Astrocyte of the spinal cord (primary cell): ENCODE measurements at regions not wholly inside any gene's neighbourhood (a gene's known extent, or its start where the extent isn't known, plus 50 kb on each side); places are given as distances from the start of the nearest gene placed in this dataset.
A peak's percentile ranks its signal among the peaks of the same experiment; 100 is the strongest.

ENCODE experiments used
- DNase-seq: peaks from one replicate; pipeline ENCODE4 v3.0.0; 2011; ENCODE audit warnings: low read depth, low spot score
- H3K4me3 ChIP-seq: 2 replicates; pipeline ENCODE4 v1.5.1; 2011; ENCODE audit warnings: low read depth, mild to moderate bottlenecking, low read length, moderate library complexity
- in situ Hi-C: cut with HindIII; loops from 2 replicates; pipeline ENCODE4 v1.10.0; 2017; ENCODE audit warnings: low sequenced_read_pairs
- TF ChIP-seq, protein P1 (sequence below): IDR thresholded peaks from 2 replicates; pipeline ENCODE4 v1.5.1; 2012; ENCODE audit warnings: low read depth, mild to moderate bottlenecking, low read length, inconsistent platforms

DNA sequence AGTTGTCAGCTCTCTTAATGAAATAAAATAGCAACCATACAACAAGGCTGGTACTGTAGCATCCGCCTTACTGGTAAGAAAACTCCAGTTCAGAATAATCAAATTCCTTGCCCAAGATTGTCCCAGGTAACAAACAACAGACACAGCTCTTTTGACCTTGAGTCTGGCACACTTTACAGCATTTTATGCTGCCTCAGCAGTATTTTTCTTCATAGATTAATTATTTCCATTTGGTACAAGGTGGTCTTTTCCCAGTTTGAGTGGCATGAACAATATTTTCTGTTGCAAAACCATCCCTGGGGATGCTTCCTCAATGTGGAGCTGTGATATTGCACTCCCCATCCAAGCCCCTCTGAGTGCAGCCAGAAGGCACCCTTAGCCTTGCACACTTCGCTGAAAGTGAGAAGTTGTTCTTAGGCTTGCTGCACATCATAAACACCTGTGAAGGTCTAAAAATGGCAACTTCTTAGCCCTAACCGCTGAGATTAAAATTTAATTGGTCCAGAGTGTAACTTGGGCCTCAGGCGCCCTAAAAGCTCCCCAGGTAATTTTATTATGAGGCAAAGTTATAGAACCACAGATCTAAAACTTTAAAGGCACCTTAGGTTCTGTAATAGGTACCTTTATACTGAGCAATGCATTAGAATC lies 523.3 kb downstream of the CMPK2 start:
- in situ Hi-C loops = no loop called here
- DNase-seq = no peak
- TF ChIP-seq, protein P1, sequence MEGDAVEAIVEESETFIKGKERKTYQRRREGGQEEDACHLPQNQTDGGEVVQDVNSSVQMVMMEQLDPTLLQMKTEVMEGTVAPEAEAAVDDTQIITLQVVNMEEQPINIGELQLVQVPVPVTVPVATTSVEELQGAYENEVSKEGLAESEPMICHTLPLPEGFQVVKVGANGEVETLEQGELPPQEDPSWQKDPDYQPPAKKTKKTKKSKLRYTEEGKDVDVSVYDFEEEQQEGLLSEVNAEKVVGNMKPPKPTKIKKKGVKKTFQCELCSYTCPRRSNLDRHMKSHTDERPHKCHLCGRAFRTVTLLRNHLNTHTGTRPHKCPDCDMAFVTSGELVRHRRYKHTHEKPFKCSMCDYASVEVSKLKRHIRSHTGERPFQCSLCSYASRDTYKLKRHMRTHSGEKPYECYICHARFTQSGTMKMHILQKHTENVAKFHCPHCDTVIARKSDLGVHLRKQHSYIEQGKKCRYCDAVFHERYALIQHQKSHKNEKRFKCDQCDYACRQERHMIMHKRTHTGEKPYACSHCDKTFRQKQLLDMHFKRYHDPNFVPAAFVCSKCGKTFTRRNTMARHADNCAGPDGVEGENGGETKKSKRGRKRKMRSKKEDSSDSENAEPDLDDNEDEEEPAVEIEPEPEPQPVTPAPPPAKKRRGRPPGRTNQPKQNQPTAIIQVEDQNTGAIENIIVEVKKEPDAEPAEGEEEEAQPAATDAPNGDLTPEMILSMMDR = no peak
- H3K4me3 ChIP-seq = no peak overlapping the region

- TF ChIP-seq, protein P1 = no peak
- in situ Hi-C loops = no loop called here
- no peak for DNase-seq
- H3K4me3 ChIP-seq = no peak overlapping the region
Observed at GRCh38 chr2:6343076-6343475, 522.6 kb downstream of the CMPK2 start.

GRCh38 chr2:6352247-6352646 lies 513.5 kb downstream of the CMPK2 start:
- in situ Hi-C loops = no loop called here
- DNase-seq = no peak
- TF ChIP-seq, protein P1 = no peak
- H3K4me3 ChIP-seq = no peak overlapping the region

- DNase-seq = peak; percentile 55
- no peak overlapping the region for H3K4me3 ChIP-seq
- in situ Hi-C loops = no loop called here
- TF ChIP-seq, protein P1 = peak; percentile 83
Observed at GRCh38 chr2:6352906-6353515, 512.7 kb downstream of the CMPK2 start.

- DNase-seq = no peak
- in situ Hi-C loops = no loop called here
- TF ChIP-seq, protein P1 = no peak
- no peak overlapping the region for H3K4me3 ChIP-seq
Observed at GRCh38 chr2:6353669-6354068, 512.0 kb downstream of the CMPK2 start.

DNA sequence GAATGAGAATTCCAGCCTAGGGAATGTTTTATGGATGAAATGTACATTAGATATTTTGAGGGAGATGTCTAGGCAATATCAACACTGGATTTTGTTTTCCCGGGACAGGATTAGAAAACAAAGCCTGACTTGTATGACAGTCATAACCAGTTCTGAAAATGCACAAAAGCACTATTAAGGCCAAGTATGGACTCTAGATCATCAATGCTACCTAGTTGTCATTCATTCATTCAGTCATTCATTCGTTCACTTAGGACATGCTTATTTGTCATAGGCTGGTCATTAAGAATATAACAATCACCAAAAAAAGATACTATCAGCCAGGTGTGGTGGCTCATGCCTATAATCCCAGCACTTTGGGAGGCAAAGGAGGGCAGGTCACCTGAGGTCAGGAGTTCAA lies 511.2 kb downstream of the CMPK2 start:
- TF ChIP-seq, protein P1 = no peak
- in situ Hi-C loops = no loop called here
- no peak for DNase-seq
- H3K4me3 ChIP-seq = no peak overlapping the region
